ENCODE measurements at regions not wholly inside any gene's neighbourhood (a gene's known extent, or its start where the extent isn't known, plus 50 kb on each side); places are given as distances from the start of the nearest gene placed in this dataset.
"Not testable (repeated sequence)": the region's sequence is repeated elsewhere in the genome, so short reads cannot be mapped to it uniquely, and the experiment has no call there.

GRCh38 chr11:92111287-92111686, 113.3 kb upstream of the FAT3 start:
- no peak for DNase-seq (ENCODE audit: low read depth in 2 of 2)

GRCh38 chr11:92109466-92109865, 115.2 kb upstream of the FAT3 start:
- DNase-seq (ENCODE audit: low read depth in 2 of 2) = no peak

GRCh38 chr11:92107331-92107730, 117.3 kb upstream of the FAT3 start:
- DNase-seq (ENCODE audit: low read depth in 2 of 2) = no peak

DNA sequence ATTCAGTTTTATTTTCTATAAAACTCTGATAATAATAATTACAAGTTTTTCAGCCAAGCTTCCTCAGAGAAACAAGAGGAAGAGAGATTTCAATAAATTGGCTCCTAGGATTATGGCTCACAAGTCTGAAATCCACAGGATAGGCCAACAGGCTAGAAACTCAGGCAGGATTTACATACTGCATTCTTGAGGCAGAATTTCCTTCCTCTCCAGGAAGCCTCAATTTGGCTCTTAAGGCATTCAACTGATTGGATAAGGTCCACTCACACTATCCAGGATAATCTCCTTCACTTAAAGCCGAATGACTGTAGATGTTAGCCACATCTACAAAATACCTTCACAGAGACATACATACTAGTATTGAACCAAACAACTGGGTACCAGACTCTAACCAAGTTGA, 120.3 kb upstream of the FAT3 start:
- DNase-seq (ENCODE audit: low read depth in 2 of 2) = no peak

DNA sequence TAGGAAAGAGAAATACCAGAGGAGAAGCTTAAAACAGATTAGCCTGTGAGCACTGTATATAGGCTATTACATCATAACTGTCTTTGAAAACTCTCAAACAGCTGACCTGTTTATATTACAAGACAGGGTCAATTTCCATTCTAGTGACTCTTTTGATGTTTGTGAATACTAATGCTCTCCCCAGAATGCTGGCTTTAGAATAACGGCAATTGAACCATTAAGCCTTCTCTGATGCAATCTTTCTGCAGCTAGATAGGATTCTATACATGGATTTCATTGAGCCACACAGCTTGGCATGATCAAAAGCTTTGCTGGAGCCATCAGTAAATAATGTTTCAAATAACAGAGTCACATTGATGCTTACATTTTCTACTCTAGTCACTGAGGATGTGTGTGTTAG, 122.7 kb upstream of the FAT3 start:
- no peak for DNase-seq (ENCODE audit: low read depth in 2 of 2)

DNA sequence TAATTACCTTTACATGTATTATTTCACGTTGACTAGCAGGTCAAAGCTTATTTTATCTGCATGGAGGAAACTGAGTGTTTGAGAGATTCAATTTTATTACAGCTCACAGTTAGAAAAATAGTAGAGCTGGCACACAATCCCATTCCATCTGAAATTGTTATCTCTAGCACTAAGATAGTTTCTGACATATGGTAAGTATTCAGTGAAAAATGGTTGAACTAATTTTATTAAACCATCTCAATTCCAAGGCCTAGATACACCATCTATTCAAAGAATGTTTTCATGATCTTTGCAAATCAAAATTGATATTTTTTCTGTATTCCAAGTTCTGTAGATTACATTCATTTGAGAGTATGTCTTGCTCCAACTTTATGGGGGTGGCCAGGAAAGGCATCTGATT, 125.4 kb upstream of the FAT3 start:
- no peak for DNase-seq (ENCODE audit: low read depth in 2 of 2)

DNA sequence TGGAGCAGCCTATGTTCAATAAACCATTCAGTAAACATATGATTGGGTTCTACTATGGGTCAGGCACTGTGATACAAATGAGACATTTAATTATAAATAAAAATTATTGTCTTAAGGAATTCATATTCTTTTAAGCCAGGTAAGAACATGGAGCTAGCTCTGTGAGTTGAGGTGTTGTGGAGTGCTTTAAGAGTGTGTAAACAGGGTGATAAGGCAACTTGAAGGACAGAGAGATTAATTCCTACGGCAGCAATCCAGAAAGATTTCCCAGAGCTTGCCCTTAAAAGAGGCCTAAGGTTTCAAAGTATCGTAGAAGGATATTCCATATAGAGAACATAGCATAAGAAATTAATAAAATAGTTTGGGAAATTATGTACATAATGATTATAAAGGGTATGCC, 126.4 kb upstream of the FAT3 start:
- no peak for DNase-seq (ENCODE audit: low read depth in 2 of 2)

GRCh38 chr11:92087725-92088537, 136.7 kb upstream of the FAT3 start:
- no peak for DNase-seq (ENCODE audit: low read depth in 2 of 2)

- DNase-seq (ENCODE audit: low read depth in 2 of 2) = no peak
Observed at GRCh38 chr11:92083123-92083522, 141.5 kb upstream of the FAT3 start.

- DNase-seq (ENCODE audit: low read depth in 2 of 2) = no peak
Observed at GRCh38 chr11:92082652-92083051, 142.0 kb upstream of the FAT3 start.

GRCh38 chr11:92074498-92074897, 150.1 kb upstream of the FAT3 start:
- DNase-seq (ENCODE audit: low read depth in 2 of 2) = not testable (repeated sequence)

DNA sequence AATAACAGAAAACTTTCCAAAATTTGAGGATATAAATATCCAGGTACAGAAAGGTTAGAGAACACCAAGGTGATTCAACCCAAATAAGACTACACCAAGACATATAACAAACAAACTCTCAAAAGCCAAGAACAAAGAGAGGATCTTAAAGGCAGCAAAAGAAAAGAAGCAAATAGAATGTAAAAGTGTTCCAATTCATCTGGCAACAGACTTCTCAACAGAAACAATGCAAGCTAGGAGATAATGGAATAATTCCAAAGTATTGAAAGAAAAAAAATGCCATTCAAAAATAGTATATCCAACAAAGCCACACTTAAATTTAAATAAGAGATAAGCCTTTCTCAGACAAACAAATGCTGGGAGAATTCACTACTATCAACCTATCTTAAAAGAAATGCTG, 153.0 kb upstream of the FAT3 start:
- no peak for DNase-seq (ENCODE audit: low read depth in 2 of 2)

DNA sequence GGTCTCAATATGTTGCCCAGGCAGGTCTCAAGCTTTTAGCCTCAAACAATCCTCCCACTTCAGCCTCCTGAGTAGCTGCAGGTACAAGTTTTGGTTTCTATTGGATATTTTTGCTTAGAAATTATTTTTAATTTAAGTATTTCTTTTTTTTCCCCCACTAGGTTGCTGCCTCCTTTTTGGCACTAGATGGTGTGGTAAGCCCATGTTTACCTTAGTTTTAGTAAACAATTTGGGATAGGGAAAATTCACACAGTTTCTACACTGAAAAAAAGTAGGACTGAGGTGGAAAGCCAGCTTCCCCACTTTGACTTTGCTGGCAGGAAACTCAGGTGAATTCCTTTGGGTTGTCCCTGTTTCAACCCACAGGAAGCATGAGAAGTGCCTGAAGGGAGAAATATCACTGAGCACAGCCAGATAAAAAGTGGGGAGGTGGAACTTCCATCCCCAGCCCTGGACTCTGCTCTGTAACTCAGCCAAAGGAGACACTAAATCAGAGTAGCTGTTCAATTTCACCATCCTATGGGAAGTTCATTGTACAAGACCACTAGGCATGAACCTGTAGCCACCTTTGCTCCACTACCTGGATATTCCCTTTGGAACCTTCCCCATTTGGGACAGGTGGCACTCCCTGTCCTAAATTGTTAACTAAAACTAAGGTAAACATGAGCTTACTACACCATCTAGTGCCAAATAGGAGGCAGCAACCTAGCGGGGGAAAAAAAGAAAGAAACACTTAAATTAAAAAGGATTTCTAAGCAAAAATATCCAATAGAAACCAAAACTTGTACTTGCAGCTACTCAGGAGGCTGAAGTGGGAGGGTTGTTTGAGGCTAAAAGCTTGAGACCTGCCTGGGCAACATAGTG, 154.4 kb upstream of the FAT3 start:
- no peak for DNase-seq (ENCODE audit: low read depth in 2 of 2)

GRCh38 chr11:92067016-92067415, 157.6 kb upstream of the FAT3 start:
- DNase-seq (ENCODE audit: low read depth in 2 of 2) = no peak

DNA sequence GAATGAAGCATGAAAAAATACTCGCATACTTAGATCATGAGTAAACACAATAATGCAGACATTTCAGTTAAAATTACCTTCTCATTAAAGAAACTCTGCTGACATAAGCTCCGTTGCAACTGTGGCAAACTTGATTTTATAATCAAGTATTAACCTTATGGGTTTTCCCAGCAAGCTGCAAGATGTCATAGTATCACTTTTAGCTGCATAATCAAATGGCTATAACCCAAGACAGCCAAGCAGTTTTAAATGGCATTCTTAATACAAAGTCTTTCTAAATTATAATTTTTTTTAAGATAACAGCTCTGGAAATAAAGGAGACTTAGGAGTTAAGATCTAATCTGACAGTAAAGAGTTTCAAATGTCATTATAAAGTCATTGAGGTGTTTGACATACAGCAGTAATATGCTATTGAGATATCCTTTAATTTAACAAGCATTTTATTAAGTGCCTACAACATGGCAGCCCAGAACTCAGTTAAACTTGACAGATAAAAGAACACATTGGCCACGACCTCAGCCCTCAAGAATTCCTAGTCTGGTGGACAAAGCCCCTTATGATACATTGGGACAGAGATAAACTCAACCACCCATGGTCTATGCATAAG, 163.1 kb upstream of the FAT3 start:
- DNase-seq (ENCODE audit: low read depth in 2 of 2) = no peak

DNA sequence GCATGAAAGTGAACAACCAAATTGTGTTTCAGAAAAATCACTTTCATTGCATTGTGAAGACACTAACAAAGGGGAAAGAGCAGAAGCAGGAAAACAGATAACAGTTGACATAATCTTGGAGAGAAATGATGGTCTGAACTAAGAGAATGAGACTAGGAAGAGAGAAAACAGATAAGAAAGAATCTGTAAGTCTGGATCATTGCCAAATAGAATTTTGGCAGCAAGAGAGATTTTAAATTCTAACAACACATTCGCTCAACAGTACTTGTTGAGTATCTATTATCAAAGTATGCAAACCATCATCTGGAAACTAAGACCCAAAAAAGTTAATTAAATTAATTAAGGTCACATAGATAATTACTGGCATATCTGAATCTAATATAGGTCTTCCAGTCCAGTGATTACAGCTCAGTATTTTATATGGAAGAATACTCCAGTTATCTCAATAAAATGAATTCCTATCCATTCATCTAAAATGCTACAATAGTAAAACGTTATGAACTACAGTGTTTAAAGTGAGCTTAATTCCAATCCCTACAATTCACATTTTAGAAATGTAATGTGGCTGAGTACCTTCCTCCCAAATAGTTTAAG, 166.7 kb upstream of the FAT3 start:
- DNase-seq (ENCODE audit: low read depth in 2 of 2) = no peak

- no peak for DNase-seq (ENCODE audit: low read depth in 2 of 2)
Observed at GRCh38 chr11:92053216-92053615, 171.4 kb upstream of the FAT3 start.

DNA sequence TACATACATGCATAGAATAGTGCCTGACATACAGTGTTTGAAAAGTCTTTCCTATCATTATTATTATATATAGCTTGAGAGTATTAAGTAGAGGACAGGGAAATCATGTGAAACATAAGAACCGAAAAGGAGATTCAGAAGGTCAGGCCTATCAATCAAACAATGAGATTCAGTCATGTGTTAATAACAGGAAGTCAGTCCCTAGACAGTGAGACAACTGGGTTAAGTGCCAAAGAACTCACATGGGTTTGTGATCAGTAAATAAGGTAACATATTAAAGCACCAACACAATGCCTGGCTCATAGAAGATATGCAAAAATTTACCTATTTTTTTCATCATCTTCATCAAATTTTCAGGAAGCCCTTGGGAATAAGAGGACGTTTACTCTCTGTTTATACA, 174.3 kb upstream of the FAT3 start:
- DNase-seq (ENCODE audit: low read depth in 2 of 2) = no peak

DNA sequence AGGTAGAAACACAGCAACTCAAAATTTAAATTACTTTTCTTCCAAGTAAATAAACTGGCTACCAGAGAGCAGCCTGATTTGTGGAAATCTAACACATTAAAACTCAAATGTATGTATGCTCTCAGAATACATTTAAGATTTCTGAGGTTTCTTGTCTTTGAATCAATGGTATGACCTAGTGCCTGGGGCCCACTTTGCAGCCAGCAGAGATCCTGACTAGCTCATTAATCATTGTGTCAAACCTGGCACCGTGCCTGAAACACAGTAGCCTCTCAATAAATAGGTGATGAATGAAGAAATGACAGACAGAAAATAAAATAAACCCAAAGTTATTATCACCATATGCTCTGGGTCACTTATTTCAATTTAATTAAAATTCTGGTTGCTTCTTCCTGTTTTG, 176.2 kb upstream of the FAT3 start:
- DNase-seq (ENCODE audit: low read depth in 2 of 2) = no peak

DNA sequence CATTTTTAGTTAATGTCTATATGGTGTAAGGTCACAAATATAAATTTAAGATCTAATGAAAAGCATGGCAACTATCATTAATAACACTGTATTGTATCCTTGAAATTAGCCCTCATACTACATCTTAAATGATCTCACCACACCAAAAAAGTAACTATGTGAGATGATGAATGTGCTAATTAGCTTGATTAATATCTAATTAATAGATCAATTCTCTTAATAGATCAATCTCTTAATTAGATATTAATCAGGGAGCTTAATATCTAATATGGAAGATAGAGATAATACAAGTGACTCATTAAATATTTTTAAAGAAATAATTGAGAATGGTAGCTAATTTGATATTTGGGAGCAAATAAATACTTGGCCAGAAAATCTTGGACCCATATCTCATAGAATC, 178.5 kb upstream of the FAT3 start:
- no peak for DNase-seq (ENCODE audit: low read depth in 2 of 2)

DNA sequence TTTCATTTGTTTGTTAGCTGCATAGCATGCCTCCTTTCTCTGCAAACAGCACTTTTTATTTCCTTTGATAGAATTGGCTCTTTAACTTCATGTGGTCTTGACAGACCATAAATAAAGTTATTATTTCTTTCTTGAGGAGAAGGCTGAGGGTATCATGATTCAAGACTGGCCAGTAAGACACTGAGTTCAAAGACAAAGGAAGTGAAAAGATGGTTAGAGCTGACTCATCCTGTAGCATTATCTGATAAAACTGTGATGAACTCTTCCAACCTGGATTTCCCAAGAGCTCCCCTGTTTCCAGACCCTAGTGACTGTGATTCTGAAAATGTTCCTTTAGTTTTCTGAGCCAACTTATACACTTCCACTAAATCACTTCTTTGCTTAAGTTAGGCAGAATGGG, 179.3 kb upstream of the FAT3 start:
- DNase-seq (ENCODE audit: low read depth in 2 of 2) = no peak

DNA sequence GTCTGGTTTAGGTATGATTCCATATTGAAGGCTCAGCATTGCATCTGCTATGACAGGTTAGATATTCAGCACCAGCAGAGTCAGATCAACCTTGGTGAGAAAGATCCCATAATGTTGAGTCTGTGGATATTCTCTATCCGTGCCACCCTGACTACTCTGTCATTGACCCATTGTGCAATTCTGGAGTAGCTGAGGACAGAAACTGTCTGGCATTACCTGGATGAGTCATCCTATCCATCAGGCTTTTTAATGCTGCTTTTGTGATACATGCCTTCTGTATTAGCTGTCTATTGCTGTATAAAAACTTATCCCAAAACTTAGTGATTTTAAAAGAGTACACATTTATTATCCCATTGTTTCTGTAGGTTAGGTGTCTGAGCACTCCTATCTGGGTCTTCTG, 189.1 kb upstream of the FAT3 start:
- no peak for DNase-seq (ENCODE audit: low read depth in 2 of 2)

All from stimulated activated CD4-positive, alpha-beta T cell treated with anti-CD3 and anti-CD28 coated beads, Interleukin-4, amount 100 ng/mL, for 48 hours (primary cell).